Omental fat pad (tissue), 3 donors: ENCODE measurements at regions not wholly inside any gene's neighbourhood (a gene's known extent, or its start where the extent isn't known, plus 50 kb on each side); places are given as distances from the start of the nearest gene placed in this dataset.

Experiments
- ATAC-seq: fragments of 150-250 bp; one replicate; pipeline ENCODE4 v1.9.1; 2016; ENCODE audit warnings: mild to moderate bottlenecking, moderate library complexity; ENCODE audit not compliant: low FRiP score
- DNase-seq: peaks from one replicate; pipeline ENCODE4 v3.0.0-alpha.2; 2019; ENCODE audit warnings: low spot score
- TF ChIP-seq, protein P1 (sequence below), 3 donors: fragments of 450-650 bp; IDR thresholded peaks; one replicate each; pipeline ENCODE4 v1.5.1; 2016 to 2017; ENCODE audit warnings: antibody characterized with exemption in 3 of 3, mild to moderate bottlenecking in 3 of 3, moderate library complexity in 2 of 3

DNA sequence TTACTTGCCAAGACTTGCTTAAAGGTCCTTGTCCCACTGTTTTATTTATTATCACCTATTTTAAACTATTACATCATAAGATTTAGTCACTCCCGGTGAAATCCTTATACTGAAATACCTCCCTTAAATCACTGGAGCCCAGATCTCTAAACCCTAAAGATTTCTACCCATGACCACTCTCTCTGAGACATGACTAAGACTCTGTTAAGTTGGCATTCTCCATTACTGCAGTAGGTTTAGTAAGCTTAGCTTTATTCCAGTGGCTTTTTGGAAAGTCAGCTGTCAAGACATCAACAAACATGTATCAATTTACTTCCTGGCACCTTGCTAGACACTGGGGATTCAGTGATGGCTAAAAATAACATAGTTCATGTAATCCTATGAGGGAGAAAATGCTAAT is 874.2 kb downstream of the KCNMA1 start:
- ATAC-seq (no peak), DNase-seq (no peak)
- TF ChIP-seq, protein P1, sequence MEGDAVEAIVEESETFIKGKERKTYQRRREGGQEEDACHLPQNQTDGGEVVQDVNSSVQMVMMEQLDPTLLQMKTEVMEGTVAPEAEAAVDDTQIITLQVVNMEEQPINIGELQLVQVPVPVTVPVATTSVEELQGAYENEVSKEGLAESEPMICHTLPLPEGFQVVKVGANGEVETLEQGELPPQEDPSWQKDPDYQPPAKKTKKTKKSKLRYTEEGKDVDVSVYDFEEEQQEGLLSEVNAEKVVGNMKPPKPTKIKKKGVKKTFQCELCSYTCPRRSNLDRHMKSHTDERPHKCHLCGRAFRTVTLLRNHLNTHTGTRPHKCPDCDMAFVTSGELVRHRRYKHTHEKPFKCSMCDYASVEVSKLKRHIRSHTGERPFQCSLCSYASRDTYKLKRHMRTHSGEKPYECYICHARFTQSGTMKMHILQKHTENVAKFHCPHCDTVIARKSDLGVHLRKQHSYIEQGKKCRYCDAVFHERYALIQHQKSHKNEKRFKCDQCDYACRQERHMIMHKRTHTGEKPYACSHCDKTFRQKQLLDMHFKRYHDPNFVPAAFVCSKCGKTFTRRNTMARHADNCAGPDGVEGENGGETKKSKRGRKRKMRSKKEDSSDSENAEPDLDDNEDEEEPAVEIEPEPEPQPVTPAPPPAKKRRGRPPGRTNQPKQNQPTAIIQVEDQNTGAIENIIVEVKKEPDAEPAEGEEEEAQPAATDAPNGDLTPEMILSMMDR (IDR thresholded peaks at IDR 0.05): no peak

DNA sequence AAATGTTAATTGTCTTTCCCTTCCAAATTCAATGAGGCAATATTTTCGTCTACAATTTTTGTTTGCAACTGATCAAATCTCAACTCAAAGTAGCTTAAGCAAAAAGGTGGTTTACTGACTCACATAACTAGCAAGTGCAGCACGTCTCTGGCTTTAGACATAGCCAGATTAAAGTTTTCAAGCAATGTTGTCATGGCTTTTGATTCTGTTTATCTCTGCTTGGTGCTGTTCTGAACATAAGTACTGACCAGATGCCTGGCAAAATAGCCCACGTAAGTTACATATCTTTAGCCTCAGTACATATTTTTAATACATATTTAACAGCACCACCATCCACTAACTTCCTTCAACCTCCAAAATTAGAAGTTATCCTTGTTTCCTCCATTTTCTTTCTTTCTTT is 877.9 kb downstream of the KCNMA1 start:
- TF ChIP-seq, protein P1 (IDR thresholded peaks at IDR 0.05): no peak
- DNase-seq (no peak), ATAC-seq (no peak)

DNA sequence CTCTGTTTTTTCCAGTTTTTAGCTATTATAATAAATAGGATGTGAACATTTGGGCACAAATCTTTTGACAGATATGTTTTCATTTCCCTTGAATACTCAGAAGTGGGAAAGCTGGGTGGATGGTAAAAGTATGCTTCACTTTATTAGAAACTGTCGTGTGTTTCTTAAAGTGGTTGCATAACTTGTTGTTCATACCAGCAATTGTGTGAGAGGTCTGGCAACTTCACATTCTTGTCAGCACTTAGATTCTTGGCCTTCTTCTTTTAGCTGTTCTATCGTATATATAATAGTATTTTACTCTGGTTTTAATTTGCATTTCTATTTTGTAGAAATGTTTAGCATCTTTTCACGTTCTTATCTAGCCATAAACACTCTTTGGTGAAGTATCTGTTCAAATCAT is 894.4 kb downstream of the KCNMA1 start:
- TF ChIP-seq, protein P1 (IDR thresholded peaks at IDR 0.05): no peak
- DNase-seq (no peak), ATAC-seq (no peak)

DNA sequence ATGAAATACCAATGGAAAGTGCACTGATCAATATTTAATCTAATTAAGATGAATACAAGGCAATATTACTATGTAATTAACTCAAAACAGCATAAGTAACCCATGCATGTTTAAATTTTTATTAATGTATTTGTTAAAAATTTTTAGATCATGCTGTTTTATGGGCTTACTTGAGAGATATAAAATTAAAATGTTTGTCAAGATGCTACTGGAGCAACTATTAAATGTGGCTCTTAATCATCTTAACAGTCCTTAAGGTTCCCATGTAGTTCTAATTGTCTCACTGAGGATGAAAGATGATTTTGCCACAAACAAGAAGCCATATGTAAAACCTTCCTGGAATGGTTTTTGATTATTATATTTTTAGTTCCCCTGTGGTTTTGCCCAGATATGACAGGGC is 897.1 kb downstream of the KCNMA1 start:
- TF ChIP-seq, protein P1 (IDR thresholded peaks at IDR 0.05): no peak
- no peak for DNase-seq
- ATAC-seq: no peak

DNA sequence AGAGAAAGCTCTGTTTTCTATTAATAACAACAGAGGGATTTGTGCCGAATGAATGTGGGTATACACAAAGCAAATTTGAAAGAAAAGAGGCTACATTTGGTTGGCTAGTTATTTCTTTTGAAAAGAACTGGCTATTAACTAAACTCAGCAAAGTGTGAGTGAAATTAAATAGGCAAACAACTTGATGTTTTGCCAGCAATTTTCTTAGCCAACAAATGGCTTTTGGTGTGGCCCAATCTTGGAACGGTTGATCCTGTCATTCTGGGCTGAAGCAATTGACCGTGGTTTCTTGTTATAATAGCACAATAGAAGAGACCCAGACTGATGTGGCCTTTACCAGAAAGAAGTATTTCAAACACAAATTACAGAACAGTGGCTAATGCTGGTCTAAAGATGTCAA is 898.6 kb downstream of the KCNMA1 start:
- DNase-seq (no peak), ATAC-seq (no peak)
- TF ChIP-seq, protein P1 (IDR thresholded peaks at IDR 0.05): no peak

DNA sequence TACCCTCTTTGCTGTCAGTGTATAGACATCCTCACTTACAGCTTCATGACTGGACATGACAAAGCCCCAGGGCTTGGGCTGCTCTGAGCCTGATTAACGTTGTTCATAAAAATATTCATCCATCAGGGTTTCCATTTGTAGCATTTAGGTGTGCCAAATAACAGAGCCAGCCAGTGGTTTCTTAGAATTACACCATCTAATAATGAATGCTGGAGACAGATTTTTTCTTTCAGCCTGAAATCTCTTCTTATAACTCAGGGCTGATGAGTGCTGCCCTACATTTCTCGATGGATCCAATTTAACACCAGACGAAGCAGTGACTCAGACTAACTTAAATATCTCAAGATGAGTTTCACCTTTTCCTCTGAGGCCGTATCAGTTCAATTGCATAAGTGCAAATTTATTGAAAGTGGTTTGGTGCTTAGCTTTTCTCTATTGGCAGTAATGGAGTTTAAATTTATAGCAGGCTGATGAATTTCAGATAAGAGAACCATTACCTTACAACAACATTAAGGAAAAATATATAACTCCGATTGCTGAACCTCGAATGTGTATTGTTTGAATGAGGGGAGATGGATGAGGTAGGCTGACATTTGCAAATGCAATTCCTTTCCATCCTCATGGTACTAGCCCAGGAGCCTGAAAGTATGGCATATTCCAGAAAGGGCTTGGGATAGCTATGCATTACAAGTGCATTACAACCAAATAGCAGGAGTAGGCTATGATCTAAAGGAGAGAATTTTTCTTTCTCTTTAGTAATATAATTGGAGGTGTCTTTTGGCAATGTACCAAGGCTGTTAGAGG is 900.6 kb downstream of the KCNMA1 start:
- ATAC-seq (no peak), DNase-seq (no peak)
- TF ChIP-seq, protein P1 (IDR thresholded peaks at IDR 0.05): no peak

DNA sequence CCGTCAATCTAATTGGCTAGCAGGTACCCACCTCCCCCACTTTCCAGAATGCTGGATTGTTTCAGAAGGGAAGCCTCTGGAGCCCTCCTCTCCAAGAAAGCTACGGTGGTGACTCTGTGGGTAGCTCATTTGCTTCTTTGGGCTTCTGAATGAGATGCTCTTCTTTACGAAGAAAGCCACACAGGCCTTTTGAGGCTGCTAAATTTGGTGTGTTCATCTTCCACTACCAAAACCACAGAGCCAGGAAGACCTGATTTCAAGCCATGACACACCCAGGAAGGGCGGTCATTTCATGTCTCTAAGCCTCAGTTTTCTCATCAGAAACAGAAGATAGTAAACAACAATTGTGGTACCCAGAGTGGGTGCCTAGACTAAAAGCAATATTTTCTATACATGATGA is 901.2 kb downstream of the KCNMA1 start:
- no peak for DNase-seq
- ATAC-seq: no peak
- TF ChIP-seq, protein P1 (IDR thresholded peaks at IDR 0.05): no peak
